NT2/D1 (cell line): ENCODE measurements at regions not wholly inside any gene's neighbourhood (a gene's known extent, or its start where the extent isn't known, plus 50 kb on each side); places are given as distances from the start of the nearest gene placed in this dataset.

ENCODE experiments used
- DNase-seq: peaks from one replicate; pipeline ENCODE4 v3.0.0-alpha.2; 2011; ENCODE audit warnings: low read depth, low spot score
- H3K27me3 ChIP-seq: 2 replicates; pipeline ENCODE4 v1.6.0; 2011; ENCODE audit warnings: mild to moderate bottlenecking; ENCODE audit not compliant: insufficient read length, insufficient read depth
- H3K36me3 ChIP-seq: 2 replicates; pipeline ENCODE4 v1.6.1; 2011; ENCODE audit warnings: mild to moderate bottlenecking, low read length, mixed read lengths; ENCODE audit not compliant: insufficient read depth, insufficient read length
- H3K4me1 ChIP-seq: 2 replicates; pipeline ENCODE4 v1.5.1; 2011; ENCODE audit not compliant: insufficient read depth, insufficient read length
- H3K4me3 ChIP-seq: 2 replicates; pipeline ENCODE4 v1.5.1; 2011; ENCODE audit warnings: low read depth; ENCODE audit not compliant: insufficient read length
- H3K9ac ChIP-seq: 2 replicates; pipeline ENCODE4 v1.6.0; 2011; ENCODE audit warnings: low read depth; ENCODE audit not compliant: insufficient read length
- H3K9me3 ChIP-seq: 2 replicates; pipeline ENCODE4 v1.5.1; 2011; ENCODE audit warnings: mild to moderate bottlenecking, low read length; ENCODE audit not compliant: insufficient read depth
- SUZ12 ChIP-seq: IDR thresholded peaks from 2 replicates; pipeline ENCODE4 v1.6.1; 2011; ENCODE audit not compliant: insufficient read length, insufficient read depth; ENCODE audit errors: extremely low read depth
- YY1 ChIP-seq: IDR thresholded peaks from 2 replicates; pipeline ENCODE4 v1.6.1; 2011; ENCODE audit not compliant: insufficient read length, insufficient read depth
- ZNF274 ChIP-seq: IDR thresholded peaks from 2 replicates; pipeline ENCODE4 v1.6.1; 2011; ENCODE audit warnings: mild to moderate bottlenecking, low read depth, low read length

DNA sequence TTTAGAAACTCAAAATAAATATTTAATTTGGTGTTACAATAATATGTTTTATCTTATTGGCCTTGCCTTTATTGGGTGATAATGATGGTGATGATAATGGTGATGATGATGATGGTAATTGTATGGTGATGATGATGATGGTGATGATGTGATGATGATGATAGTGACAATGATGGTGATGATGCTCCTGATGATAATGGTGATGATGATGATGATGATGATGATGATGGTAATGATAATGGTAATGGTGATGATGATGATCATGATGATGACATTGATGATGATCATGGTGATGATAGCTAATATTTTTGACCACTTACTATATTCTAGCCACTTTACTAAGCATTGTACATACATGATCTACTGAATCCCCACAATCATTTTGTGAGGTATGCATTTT lies 1548.6 kb upstream of the TMEM132C start:
- no peak for TF ChIP-seq YY1
- no peak for TF ChIP-seq SUZ12
- no peak for TF ChIP-seq ZNF274
- no peak overlapping the region for H3K4me3 ChIP-seq
- H3K27me3 ChIP-seq, result no peaks in the 10 kb centered on the region
- no peak for DNase-seq
- no peaks in the 10 kb centered on the region for H3K9me3 ChIP-seq
- no peaks in the 10 kb centered on the region for H3K4me1 ChIP-seq
- no peak overlapping the region for H3K9ac ChIP-seq
- H3K36me3 ChIP-seq, result no peaks in the 10 kb centered on the region

DNA sequence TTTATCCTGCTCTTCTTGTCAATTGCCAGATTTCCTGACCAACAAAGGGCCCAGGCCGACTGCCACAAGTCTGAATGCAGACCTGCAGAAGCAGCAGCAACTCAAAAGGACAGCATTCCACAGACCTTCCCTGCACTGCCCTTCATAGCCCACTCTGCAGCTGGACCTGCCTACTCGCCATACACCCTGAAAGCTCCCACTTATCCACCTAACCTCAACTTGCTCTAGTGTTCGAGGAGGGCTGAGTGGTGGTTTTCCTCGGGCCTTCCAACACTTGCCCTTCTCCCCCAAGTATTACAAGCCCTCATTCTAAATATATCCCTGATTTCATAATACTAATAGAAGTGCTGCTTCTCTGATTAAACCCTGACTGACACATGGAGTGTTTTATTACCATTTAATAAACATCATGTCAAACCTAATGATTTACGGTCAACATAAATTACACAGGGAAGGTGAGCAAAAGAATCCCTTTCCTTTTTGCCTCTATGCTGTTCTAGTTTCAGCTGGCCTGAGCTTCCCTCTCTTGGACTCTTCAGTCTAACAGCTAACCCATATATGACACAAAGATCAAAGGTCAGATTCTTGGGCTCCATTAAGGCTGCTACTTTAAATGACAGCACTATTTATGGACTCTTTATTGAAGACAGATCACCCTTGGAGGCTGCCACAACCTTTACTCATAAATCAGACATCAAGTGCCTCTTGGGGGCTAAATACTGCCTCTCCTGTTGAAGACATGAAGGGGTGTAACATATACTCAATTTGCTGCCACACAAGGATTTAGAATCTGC lies 1546.9 kb upstream of the TMEM132C start:
- H3K4me3 ChIP-seq, result no peak overlapping the region
- no peaks in the 10 kb centered on the region for H3K36me3 ChIP-seq
- no peak overlapping the region for H3K9ac ChIP-seq
- DNase-seq, result no peak
- H3K4me1 ChIP-seq, result no peaks in the 10 kb centered on the region
- peaks cover 14% of the 10 kb centered on the region for H3K27me3 ChIP-seq
- TF ChIP-seq SUZ12 (no peak), YY1 (no peak), ZNF274 (no peak)
- no peaks in the 10 kb centered on the region for H3K9me3 ChIP-seq

DNA sequence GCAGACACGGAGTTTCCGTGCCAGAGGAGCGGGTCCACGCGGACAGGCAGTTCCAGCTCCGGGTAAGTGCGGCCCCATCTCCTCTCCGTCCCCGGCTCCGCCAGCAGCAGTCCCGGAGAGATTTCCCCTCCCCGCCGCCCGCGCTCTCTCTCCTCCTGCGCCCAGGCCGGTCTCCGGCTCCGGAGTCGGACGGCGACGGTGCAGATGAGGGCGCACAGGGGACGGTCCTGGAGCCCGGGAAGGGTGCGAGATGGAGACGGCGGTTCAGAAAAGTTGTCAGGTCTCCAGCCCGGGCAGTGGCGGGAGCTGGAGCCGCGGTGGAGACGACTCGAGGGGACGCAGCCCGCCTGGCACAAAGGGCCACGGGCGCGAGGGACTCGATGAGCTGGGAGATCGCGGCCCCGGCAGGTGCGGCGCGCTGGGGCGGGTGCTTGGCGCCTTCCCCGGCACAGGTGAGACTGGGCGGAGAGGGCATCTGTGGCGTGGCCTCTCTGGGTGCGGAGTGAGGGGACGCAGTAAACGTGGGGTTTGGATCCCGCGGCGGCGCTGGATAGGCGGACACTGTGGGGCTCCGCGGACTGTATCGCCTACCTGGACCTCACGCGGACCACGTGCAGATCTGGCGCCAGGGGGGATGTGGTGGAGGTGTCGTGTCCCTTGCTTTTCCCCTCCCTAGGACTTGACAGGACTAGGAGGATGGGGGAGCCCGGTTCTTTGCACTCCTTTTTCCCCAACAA lies 1540.3 kb upstream of the TMEM132C start:
- Histone ChIP-seq H3K4me3 (peak overlapping the region; percentile 48), H3K4me1 (no peaks in the 10 kb centered on the region), H3K9ac (peak overlapping the region; percentile 52), H3K27me3 (peaks cover 61% of the 10 kb centered on the region), H3K36me3 (no peaks in the 10 kb centered on the region), H3K9me3 (no peaks in the 10 kb centered on the region)
- no peak for TF ChIP-seq YY1
- TF ChIP-seq SUZ12, result peak; percentile 86
- DNase-seq, result peak; percentile 22

DNA sequence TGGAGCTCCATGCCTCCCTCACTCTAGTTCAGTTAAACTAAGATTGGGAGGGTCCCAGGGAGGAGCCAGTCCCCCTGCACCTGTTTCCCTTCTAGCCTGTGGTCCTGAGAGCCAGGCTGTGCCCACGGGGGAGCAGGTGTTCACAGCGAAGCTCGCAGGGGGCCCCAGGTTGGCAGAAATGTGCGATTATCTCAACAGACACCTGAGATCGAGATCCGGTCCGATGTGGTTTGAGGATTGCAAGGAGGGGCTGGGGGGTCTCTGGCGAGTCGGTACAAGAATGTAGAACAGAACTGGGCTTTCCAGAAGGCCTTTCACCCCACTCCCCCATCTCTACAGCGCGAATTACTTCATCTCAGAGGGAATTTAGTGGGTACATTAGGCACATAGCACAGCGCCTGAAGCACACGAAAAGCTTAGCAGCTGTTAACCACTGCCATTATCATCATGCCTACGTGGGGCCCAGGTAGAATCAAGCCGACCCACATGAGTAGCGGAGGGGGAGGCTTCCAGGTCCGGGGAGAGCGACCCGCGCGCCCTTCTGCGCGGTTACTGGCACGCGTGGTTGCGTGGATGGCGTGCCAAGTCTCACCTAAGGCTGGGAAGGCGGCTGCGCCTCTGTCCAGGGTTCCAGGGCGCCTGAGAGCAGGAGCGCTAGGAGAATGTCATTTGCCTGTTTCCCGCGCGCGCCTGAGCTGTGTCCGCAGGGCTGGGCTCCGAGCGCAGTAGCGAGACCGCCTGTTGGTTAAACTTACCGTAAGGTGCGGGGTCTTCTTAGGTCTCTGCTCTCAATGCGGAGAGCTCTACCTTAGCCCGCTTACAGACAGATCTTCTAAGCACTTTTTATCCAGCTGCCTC lies 1539.5 kb upstream of the TMEM132C start:
- peak overlapping the region; percentile 43 for H3K9ac ChIP-seq
- H3K4me3 ChIP-seq, result peak overlapping the region; percentile 48
- H3K9me3 ChIP-seq, result no peaks in the 10 kb centered on the region
- peaks cover 61% of the 10 kb centered on the region for H3K27me3 ChIP-seq
- no peak for TF ChIP-seq ZNF274
- TF ChIP-seq SUZ12, result no peak
- TF ChIP-seq YY1, result no peak
- H3K36me3 ChIP-seq, result no peaks in the 10 kb centered on the region
- H3K4me1 ChIP-seq, result no peaks in the 10 kb centered on the region
- no peak for DNase-seq

DNA sequence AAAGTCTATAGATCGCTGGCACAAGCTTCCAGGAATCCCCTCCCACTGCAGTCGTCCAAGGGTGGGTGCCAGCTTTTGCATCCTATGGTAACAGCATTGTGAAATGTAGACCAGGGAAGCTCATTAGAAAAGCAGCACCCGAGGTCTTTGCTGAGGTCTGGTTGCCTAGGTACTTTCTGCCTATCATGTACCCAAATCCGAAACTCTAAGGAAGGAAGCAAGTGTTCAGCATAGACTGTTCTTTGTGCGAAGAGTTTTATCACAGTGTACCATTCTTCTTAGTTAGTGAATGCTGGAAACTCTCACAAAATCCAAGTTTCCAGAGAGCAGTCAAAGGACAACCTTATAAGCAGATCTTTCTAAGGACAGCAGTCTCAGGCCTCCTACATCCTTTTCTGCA lies 1532.7 kb upstream of the TMEM132C start:
- peaks cover 7% of the 10 kb centered on the region for H3K27me3 ChIP-seq
- H3K9ac ChIP-seq, result no peak overlapping the region
- H3K4me1 ChIP-seq, result no peaks in the 10 kb centered on the region
- no peak for TF ChIP-seq ZNF274
- no peak for TF ChIP-seq YY1
- TF ChIP-seq SUZ12, result no peak
- no peaks in the 10 kb centered on the region for H3K36me3 ChIP-seq
- DNase-seq, result no peak
- H3K4me3 ChIP-seq, result no peak overlapping the region
- H3K9me3 ChIP-seq, result no peaks in the 10 kb centered on the region

DNA sequence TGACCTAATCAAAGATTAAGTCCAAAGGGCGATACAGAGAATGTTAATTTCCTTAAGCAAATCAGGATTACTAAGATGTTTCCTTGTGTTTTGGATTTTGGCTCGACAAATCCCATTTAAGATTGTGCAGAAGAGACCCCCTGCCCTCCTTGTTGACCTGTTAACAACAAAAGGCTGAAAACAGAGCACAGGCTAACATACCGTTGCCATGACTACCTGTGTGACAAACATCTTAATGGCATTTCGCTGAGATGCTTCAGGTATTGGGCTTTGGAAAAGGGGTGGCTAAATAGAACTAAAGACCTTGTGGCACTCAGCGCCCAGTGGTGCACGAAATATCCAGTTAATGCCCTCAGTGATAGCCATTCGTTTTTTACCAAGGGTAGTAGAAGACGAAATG lies 1532.3 kb upstream of the TMEM132C start:
- H3K4me1 ChIP-seq, result no peaks in the 10 kb centered on the region
- no peak overlapping the region for H3K4me3 ChIP-seq
- H3K27me3 ChIP-seq, result peaks cover 5% of the 10 kb centered on the region
- no peak for DNase-seq
- H3K9ac ChIP-seq, result no peak overlapping the region
- H3K36me3 ChIP-seq, result no peaks in the 10 kb centered on the region
- no peak for TF ChIP-seq ZNF274
- no peak for TF ChIP-seq YY1
- TF ChIP-seq SUZ12, result no peak
- no peaks in the 10 kb centered on the region for H3K9me3 ChIP-seq

DNA sequence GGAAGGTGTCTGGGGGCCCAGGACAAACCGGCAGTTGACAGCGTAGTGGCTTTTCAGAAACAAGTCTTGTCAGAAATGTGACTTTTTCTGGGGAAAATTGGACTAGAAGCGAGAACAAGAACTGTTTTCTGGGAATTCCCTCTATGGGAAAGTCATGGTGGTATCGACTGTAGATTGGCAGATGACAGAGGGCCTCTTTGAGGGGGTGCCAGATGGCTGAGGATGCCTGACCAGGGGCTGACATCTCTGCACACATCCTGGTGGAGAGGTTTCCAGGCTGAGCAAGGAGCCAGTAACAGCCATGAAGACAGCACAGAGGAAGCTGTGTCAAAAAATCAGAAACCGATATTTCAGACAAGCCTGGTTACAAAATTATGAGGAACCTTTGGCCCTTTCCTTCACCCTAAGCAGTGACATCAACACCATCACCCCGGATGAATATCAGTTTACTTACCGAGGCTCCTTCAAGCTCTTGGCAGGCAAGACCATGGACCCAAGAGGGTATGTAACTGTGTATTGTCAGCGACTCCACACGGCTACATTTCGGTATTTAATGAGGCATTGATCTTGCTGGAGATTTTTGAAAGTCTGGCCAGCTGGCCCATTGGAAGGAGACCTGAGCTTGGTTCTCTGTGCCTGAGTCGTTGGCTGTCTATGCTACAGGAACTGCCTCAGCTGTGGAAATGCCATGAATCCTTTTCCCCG lies 1525.3 kb upstream of the TMEM132C start:
- H3K4me1 ChIP-seq, result no peaks in the 10 kb centered on the region
- no peaks in the 10 kb centered on the region for H3K36me3 ChIP-seq
- DNase-seq, result no peak
- no peak overlapping the region for H3K4me3 ChIP-seq
- no peaks in the 10 kb centered on the region for H3K27me3 ChIP-seq
- H3K9ac ChIP-seq, result no peak overlapping the region
- no peaks in the 10 kb centered on the region for H3K9me3 ChIP-seq
- TF ChIP-seq SUZ12 (no peak), ZNF274 (no peak), YY1 (no peak)
